Activated naive CD8-positive, alpha-beta T cell treated with anti-CD3 and anti-CD28 coated beads, Interleukin-2, amount 10 ng/mL, durations not matched to agents 7 days and 5 days (primary cell): ENCODE measurements at regions not wholly inside any gene's neighbourhood (a gene's known extent, or its start where the extent isn't known, plus 50 kb on each side); places are given as distances from the start of the nearest gene placed in this dataset.

Experiments used
- ATAC-seq: fragments of 150-1000 bp; cut with Tn5 transposase; one replicate; pipeline ENCODE4 v1.10.0; 2021; ENCODE audit warnings: low read depth, moderate library complexity
- POLR2A ChIA-PET: fragments of 350-600 bp; sonication (Branson Sonifier 250); formaldehyde crosslinking; loops from one replicate; lab custom pipeline; 2021; ENCODE audit warnings: antibody characterized with exemption; lab: Charles Lee
- DNase-seq: peaks from one replicate; pipeline ENCODE4 v3.0.0; 2021
- H3K27ac Mint-ChIP-seq: one replicate; pipeline ENCODE4 v1.8.0; 2022; ENCODE audit warnings: mild to moderate bottlenecking, mixed read lengths
- H3K27me3 Mint-ChIP-seq: one replicate; pipeline ENCODE4 v1.8.0; 2022; ENCODE audit warnings: mild to moderate bottlenecking, moderate library complexity, mixed read lengths
- H3K36me3 Mint-ChIP-seq: one replicate; pipeline ENCODE4 v1.8.0; 2021; ENCODE audit warnings: mild to moderate bottlenecking, mixed read lengths
- H3K4me1 Mint-ChIP-seq: one replicate; pipeline ENCODE4 v1.8.0; 2021; ENCODE audit warnings: mixed read lengths
- H3K4me3 Mint-ChIP-seq: one replicate; pipeline ENCODE4 v1.8.0; 2022; ENCODE audit warnings: mild to moderate bottlenecking, moderate library complexity, mixed read lengths
- H3K9me3 Mint-ChIP-seq: one replicate; pipeline ENCODE4 v1.8.0; 2021; ENCODE audit warnings: mixed read lengths

DNA sequence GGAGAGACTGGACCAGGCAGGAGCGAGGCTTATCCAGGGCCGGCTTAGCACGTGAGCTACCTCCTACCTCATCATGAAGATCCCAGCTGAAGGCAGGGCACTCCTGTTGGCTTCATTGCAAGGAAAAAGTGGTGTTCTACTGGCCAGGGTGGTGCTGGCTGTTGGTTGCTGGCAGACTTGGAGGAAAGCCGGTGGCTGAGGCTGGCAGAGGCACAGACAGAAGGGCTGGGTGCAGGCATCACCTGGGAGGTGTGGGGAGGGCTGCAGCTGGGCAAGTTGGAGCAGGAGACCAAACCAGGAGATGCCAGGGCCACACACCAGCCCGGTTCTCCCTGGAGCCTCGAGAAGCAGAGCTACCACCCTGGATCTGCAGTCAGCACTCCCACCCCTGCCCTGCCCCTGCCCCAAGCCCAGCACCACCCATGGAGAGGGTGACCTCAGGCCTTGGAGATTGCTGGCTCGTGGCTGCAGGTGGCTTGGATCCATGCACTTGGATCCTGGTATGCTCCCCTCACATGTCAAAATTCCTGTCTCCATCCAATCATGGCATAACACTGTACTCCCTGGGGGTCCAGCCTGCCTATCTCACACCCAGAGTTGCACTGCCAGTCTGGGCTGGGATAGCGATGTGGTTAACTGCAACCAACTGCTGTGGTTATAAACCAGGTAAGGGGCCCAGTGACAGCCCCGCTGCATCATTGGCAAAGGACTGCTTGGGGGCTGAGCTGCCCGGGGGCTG lies 49.7 kb downstream of the GLI2 start:
- H3K4me3 Mint-ChIP-seq, result no peak overlapping the region
- peaks cover 3% of the 10 kb centered on the region for H3K27me3 Mint-ChIP-seq
- H3K9me3 Mint-ChIP-seq, result no peaks in the 10 kb centered on the region
- POLR2A ChIA-PET, result no interaction called here
- H3K27ac Mint-ChIP-seq, result no peak overlapping the region
- DNase-seq (no peak), ATAC-seq (no peak)
- H3K4me1 Mint-ChIP-seq, result peaks cover 12% of the 10 kb centered on the region
- H3K36me3 Mint-ChIP-seq, result no peaks in the 10 kb centered on the region

- Mint-ChIP-seq H3K27me3 (peaks cover 3% of the 10 kb centered on the region), H3K27ac (no peak overlapping the region), H3K4me1 (peaks cover 12% of the 10 kb centered on the region), H3K9me3 (no peaks in the 10 kb centered on the region), H3K36me3 (no peaks in the 10 kb centered on the region), H3K4me3 (no peak overlapping the region)
- DNase-seq (no peak), ATAC-seq (no peak)
- POLR2A ChIA-PET, result no interaction called here
These were observed 50.6 kb downstream of the GLI2 start for GRCh38 chr2:120786038-120786960.

GRCh38 chr2:120787111-120787821 lies 51.6 kb downstream of the GLI2 start:
- Mint-ChIP-seq H3K4me3 (no peak overlapping the region), H3K4me1 (peaks cover 12% of the 10 kb centered on the region), H3K27ac (no peak overlapping the region), H3K27me3 (peaks cover 3% of the 10 kb centered on the region), H3K36me3 (no peaks in the 10 kb centered on the region), H3K9me3 (no peaks in the 10 kb centered on the region)
- no peak for DNase-seq
- no peak for ATAC-seq
- POLR2A ChIA-PET, result no interaction called here

DNA sequence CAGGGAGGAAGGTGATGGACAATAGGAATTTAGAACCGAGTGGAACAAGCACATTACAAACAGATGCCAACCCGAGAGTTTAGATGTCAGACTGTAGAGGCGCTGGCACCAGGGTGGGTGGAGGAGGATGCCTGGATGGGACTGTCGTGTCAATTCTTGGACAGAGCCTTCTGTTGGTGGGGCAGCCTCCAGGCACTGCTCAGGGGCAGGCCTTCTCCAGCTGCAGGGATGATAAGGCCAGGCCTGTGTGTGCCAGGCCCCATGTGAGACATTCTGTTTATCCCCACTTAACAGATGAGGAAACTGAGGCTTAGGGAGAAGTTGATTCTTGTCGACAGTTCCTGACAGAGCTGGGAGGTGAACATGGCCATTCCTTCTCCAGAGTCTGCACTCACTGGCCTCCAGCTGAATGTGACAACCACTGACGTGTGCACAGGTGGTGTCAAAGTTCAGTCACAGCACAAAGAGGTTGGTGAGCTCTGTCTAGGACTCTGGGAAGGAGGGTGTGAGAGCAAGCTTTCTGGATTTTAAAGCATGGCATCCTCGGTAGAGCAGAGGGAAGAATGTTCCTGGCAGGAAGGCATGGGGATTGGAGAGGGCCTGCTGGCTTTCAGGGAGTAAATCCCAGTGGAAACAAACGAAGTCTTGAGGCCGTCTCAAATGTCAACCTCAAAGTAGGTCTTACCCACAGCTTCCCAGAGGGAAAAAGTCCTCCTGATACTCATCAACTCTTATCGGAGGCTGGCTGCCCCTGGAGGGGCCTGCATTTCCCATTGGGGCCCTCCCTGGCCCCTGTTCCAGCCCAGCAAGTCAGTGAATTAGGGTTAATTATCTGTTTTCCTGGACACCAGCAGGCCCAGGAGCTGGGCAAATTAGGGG lies 52.4 kb downstream of the GLI2 start:
- POLR2A ChIA-PET, result no interaction called here
- no peak overlapping the region for H3K27ac Mint-ChIP-seq
- no peaks in the 10 kb centered on the region for H3K9me3 Mint-ChIP-seq

DNA sequence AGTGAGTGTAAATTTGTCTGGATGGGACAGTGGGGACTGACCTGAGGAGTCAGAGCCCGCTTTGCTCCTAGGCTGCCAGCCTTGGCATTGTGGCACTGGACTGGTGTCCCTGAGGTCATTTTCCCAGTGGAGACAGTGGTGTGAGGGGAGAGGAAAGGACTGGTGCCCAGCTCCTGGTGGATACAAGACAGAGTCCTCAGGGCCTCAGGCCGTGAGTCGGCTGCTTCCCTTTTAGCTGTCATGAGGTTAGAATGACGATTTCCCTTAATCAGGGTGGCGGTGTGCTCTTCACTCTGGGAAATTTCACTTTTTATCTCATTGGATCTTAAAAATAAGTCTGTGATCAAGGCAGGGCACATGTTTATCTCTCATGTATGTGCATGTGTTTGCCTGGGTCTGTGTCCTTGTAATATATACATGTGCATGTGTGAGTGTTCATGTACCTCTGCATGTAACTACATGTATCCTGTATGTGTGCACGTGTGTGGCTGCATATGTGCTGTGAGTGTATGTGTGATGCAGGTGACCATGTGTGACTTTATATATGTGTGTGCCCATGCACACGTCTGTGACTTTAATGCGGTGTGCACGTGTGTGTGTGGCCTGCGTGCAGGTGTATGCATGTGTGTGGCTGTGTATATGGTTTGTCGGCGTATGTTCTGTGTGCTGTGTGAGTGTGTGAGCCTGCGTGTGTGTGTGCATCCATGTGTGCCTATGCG lies 55.7 kb downstream of the GLI2 start:
- no peak overlapping the region for H3K4me3 Mint-ChIP-seq
- H3K4me1 Mint-ChIP-seq, result no peaks in the 10 kb centered on the region
- ATAC-seq (no peak), DNase-seq (no peak)
- H3K9me3 Mint-ChIP-seq, result no peaks in the 10 kb centered on the region
- no peaks in the 10 kb centered on the region for H3K36me3 Mint-ChIP-seq
- H3K27me3 Mint-ChIP-seq, result no peaks in the 10 kb centered on the region
- POLR2A ChIA-PET, result no interaction called here
- H3K27ac Mint-ChIP-seq, result no peak overlapping the region

More for the DNA sequence above, 52.4 kb downstream of the GLI2 start:
- peaks cover 3% of the 10 kb centered on the region for H3K27me3 Mint-ChIP-seq
- H3K4me3 Mint-ChIP-seq, result no peak overlapping the region
- DNase-seq, result no peak
- no peak for ATAC-seq
- H3K36me3 Mint-ChIP-seq, result no peaks in the 10 kb centered on the region
- H3K4me1 Mint-ChIP-seq, result peaks cover 7% of the 10 kb centered on the region

- H3K4me3 Mint-ChIP-seq, result no peak overlapping the region
- no peaks in the 10 kb centered on the region for H3K4me1 Mint-ChIP-seq
- no peaks in the 10 kb centered on the region for H3K9me3 Mint-ChIP-seq
- H3K27ac Mint-ChIP-seq, result no peak overlapping the region
- POLR2A ChIA-PET, result no interaction called here
- H3K27me3 Mint-ChIP-seq, result no peaks in the 10 kb centered on the region
- no peak for DNase-seq
- H3K36me3 Mint-ChIP-seq, result no peaks in the 10 kb centered on the region
- ATAC-seq, result no peak
These were observed 56.3 kb downstream of the GLI2 start for GRCh38 chr2:120791962-120792297.

DNA sequence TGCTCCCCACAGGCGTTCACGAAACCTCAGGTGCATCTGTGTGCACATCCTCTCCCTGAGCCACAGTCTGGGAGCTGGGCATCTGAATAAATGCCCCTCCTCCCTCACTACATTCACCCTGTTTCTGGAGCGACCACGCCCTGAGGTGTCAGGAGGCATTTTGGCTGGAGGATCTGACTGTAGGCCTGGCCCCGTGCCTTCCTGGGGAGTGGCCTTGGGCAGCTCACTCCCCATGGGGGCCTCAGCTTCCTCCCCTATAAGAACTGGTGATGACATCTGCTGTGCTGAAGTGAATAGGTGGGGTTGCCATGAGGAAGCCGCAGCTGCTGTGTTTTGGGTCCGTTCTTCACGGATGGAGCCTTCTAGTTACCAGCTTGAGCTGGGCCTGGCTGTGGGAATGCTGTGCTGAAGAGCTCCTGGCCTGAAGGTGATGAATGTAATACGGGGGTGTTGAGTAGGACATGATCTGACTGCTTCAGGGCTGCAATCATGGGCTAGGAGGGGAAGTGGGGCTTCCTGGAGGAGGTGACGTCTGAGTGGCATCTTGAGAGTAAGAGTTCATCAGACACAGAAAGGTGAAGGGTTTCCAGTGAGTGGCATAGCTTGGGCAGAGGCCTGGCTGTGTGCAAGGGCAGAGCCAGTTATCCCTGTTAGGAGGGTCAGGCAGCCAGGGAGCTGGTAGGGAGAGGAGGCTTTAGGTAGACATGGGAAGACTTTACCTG lies 58.2 kb downstream of the GLI2 start:
- no peak overlapping the region for H3K27ac Mint-ChIP-seq
- H3K4me1 Mint-ChIP-seq, result no peaks in the 10 kb centered on the region
- DNase-seq (no peak), ATAC-seq (no peak)
- H3K36me3 Mint-ChIP-seq, result no peaks in the 10 kb centered on the region
- POLR2A ChIA-PET, result no interaction called here
- H3K27me3 Mint-ChIP-seq, result no peaks in the 10 kb centered on the region
- H3K4me3 Mint-ChIP-seq, result no peak overlapping the region
- H3K9me3 Mint-ChIP-seq, result no peaks in the 10 kb centered on the region

- no peaks in the 10 kb centered on the region for H3K4me1 Mint-ChIP-seq
These were observed 59.0 kb downstream of the GLI2 start for GRCh38 chr2:120794716-120795115.

DNA sequence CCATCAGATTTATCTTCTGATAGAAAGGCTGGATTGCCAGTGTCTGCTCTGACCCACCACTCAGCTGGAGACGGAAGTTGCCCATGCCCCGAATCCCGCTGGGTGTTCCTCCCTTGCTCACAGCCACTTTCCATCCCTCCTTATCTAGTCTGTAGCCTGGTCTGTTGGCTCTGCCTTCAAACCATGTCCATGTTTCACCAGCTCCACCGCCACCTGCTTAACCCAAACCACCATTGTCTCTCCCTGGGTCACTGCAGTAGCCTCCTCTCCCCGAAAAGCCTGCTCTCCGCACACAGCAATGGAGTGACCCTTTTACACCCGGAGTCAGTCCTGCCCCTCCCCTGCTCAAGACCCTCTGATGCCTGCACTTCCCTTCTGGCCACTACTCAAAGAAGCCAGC lies 60.4 kb downstream of the GLI2 start:
- no peak overlapping the region for H3K4me3 Mint-ChIP-seq
- POLR2A ChIA-PET, result no interaction called here
- ATAC-seq, result no peak

More at GRCh38 chr2:120794716-120795115, 59.0 kb downstream of the GLI2 start:
- no peaks in the 10 kb centered on the region for H3K36me3 Mint-ChIP-seq
- H3K27ac Mint-ChIP-seq, result no peak overlapping the region
- no peak for ATAC-seq
- H3K4me3 Mint-ChIP-seq, result no peak overlapping the region
- no peaks in the 10 kb centered on the region for H3K27me3 Mint-ChIP-seq
- no peaks in the 10 kb centered on the region for H3K9me3 Mint-ChIP-seq
- DNase-seq, result no peak
- POLR2A ChIA-PET, result no interaction called here

GRCh38 chr2:120797421-120798221 lies 62.0 kb downstream of the GLI2 start:
- no peak overlapping the region for H3K27ac Mint-ChIP-seq
- ATAC-seq (no peak), DNase-seq (no peak)
- no peaks in the 10 kb centered on the region for H3K27me3 Mint-ChIP-seq
- H3K36me3 Mint-ChIP-seq, result no peaks in the 10 kb centered on the region
- H3K9me3 Mint-ChIP-seq, result no peaks in the 10 kb centered on the region
- H3K4me1 Mint-ChIP-seq, result no peaks in the 10 kb centered on the region
- H3K4me3 Mint-ChIP-seq, result no peak overlapping the region
- POLR2A ChIA-PET, result no interaction called here

More for the DNA sequence above, 60.4 kb downstream of the GLI2 start:
- Mint-ChIP-seq H3K27me3 (no peaks in the 10 kb centered on the region), H3K27ac (no peak overlapping the region), H3K4me1 (no peaks in the 10 kb centered on the region), H3K36me3 (no peaks in the 10 kb centered on the region), H3K9me3 (no peaks in the 10 kb centered on the region)
- DNase-seq, result no peak

DNA sequence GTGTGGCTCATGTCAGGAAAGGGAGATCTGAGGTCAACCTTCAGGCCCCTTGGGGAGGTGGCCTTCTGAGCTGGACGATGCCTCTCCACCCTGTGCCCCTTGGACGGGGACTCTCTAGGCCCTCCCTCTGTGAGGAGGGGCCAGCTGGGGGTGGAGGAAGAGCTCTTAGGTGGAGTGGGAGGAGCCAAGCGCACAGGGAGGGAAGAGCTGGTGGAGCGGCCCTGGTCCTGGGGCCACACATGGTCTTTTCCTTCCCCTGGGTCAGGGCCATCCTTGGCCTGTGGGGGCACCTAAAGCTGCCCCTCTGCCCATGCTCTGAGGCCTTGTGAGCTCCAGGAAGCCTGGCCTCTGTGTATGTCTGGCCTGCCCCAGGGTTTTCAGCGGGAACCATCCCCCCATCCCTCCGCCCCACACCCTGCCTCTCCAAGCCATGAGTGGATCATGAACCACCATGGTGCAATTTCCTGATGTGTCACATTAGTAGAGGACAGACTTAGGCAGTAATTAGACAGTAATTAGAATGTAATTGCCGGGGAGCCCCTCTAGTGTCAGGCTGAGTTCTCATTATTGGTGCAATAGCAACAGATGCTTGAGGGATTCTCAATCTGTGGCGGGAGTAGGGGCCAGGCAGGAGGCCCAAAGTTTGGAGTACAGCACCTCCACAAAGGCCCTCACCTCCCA lies 63.0 kb downstream of the GLI2 start:
- Mint-ChIP-seq H3K4me3 (no peak overlapping the region), H3K27ac (no peak overlapping the region), H3K9me3 (no peaks in the 10 kb centered on the region), H3K4me1 (no peaks in the 10 kb centered on the region), H3K27me3 (no peaks in the 10 kb centered on the region), H3K36me3 (no peaks in the 10 kb centered on the region)
- POLR2A ChIA-PET, result no interaction called here
- no peak for ATAC-seq
- no peak for DNase-seq
